ENCODE measurements at regions not wholly inside any gene's neighbourhood (a gene's known extent, or its start where the extent isn't known, plus 50 kb on each side); places are given as distances from the start of the nearest gene placed in this dataset.

DNA sequence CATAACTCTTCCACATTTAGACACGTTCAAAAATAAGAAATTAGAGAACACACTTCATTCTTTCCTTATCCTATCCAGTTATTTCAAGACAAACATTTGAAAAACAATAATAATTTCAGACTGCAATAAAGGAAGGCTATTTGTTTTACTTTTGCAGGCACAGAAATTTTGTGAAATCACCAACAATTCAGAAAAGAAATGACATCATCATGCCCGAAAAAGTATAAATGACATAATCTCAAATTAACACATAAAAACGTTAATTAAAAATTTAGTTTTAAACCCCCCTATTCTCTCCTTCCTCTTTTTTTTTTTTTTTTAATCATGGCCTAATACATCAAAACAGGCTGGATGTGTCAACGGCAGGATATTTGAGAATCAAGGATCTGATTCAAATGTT, 468.4 kb upstream of the RBFOX1 start:
- no peaks in the 10 kb centered on the region for H3K27me3 ChIP-seq
- H3K4me1 ChIP-seq: no peaks in the 10 kb centered on the region
- no peak for DNase-seq
- no peaks in the 10 kb centered on the region for H3K36me3 ChIP-seq
- TF ChIP-seq POLR2A (IDR thresholded peaks at IDR 0.05) (no peak), CTCF (IDR thresholded peaks at IDR 0.05) (no peak)
- no peak overlapping the region for H3K4me3 ChIP-seq
- H3K9me3 ChIP-seq: no peaks in the 10 kb centered on the region
- H3K27ac ChIP-seq: no peak overlapping the region

DNA sequence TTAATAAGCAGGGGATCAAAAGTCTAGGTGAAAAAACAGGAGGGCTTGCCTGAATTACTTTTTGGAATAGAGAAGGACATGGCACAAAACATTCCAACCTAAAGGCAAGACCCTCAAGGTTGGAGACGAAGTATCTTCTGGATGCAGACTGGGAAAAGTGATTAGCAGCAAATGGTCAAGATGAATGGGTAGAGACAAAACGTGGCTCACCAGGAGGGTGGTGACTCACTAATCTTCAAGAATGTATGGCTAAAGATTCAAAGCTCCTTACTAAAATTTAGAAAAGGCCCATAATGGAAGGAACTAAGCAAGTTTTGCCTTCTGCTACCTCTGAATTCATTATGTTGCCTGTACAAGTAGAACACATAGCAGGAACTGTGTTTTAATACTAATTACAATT, 469.5 kb upstream of the RBFOX1 start:
- no peak for DNase-seq
- no peaks in the 10 kb centered on the region for H3K4me1 ChIP-seq
- TF ChIP-seq POLR2A (IDR thresholded peaks at IDR 0.05): no peak
- no peaks in the 10 kb centered on the region for H3K27me3 ChIP-seq
- no peak overlapping the region for H3K27ac ChIP-seq
- no peaks in the 10 kb centered on the region for H3K9me3 ChIP-seq
- no peaks in the 10 kb centered on the region for H3K36me3 ChIP-seq
- no peak overlapping the region for H3K4me3 ChIP-seq

- Histone ChIP-seq H3K27me3 (no peaks in the 10 kb centered on the region), H3K36me3 (no peaks in the 10 kb centered on the region), H3K27ac (no peak overlapping the region), H3K9me3 (no peaks in the 10 kb centered on the region), H3K4me3 (no peak overlapping the region), H3K4me1 (no peaks in the 10 kb centered on the region)
- DNase-seq: no peak
- TF ChIP-seq POLR2A (IDR thresholded peaks at IDR 0.05) (no peak), CTCF (IDR thresholded peaks at IDR 0.05) (no peak)
Observed at GRCh38 chr16:6861815-6862477, 470.7 kb upstream of the RBFOX1 start.

DNA sequence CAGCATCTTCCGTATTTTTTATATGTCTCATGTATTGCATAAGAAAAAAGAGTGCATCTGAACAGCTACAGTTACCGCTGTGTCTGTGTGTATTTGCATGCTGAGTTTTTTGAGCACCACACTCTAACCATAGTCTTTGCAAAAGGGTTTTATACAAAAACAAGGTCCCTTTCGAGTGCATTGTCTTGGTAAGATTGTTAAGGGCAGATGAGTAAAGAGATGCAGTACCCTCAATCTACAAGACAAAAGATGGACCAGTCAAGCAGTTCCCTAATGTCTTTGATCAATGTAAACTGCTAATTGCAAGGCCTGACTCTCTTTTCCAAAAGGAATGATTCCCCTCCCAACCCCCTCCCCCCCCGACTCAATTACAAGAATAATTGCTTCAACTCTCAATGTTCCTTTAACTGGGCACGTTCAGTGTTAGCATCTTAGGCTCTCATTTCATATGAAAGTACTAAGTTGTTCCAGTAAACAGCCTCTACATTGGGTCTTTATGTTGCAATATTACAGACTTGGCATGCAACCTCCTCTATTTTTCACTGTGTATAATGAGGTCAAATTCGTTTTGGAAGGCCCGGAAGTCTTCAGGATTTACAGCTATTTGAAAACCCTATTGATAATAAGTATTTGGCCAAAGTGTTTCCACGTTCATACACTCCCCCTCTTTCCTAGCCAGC, 471.4 kb upstream of the RBFOX1 start:
- H3K27ac ChIP-seq: no peak overlapping the region
- no peak for TF ChIP-seq CTCF (IDR thresholded peaks at IDR 0.05)
- TF ChIP-seq POLR2A (IDR thresholded peaks at IDR 0.05): no peak
- no peak for DNase-seq
- H3K27me3 ChIP-seq: no peaks in the 10 kb centered on the region
- H3K4me1 ChIP-seq: no peaks in the 10 kb centered on the region
- H3K9me3 ChIP-seq: no peaks in the 10 kb centered on the region
- no peaks in the 10 kb centered on the region for H3K36me3 ChIP-seq
- no peak overlapping the region for H3K4me3 ChIP-seq

- Histone ChIP-seq H3K9me3 (no peaks in the 10 kb centered on the region), H3K4me1 (no peaks in the 10 kb centered on the region)
- no peak for DNase-seq
Observed at GRCh38 chr16:6857575-6857974, 475.1 kb upstream of the RBFOX1 start.

More at GRCh38 chr16:6857575-6857974, 475.1 kb upstream of the RBFOX1 start:
- H3K36me3 ChIP-seq: no peaks in the 10 kb centered on the region
- TF ChIP-seq POLR2A (IDR thresholded peaks at IDR 0.05) (no peak), CTCF (IDR thresholded peaks at IDR 0.05) (no peak)
- no peaks in the 10 kb centered on the region for H3K27me3 ChIP-seq
- no peak overlapping the region for H3K27ac ChIP-seq
- no peak overlapping the region for H3K4me3 ChIP-seq
